GM06990 (cell line): ENCODE measurements at regions not wholly inside any gene's neighbourhood (a gene's known extent, or its start where the extent isn't known, plus 50 kb on each side); places are given as distances from the start of the nearest gene placed in this dataset.

ENCODE experiments used
- DNase-seq: peaks from one replicate; pipeline ENCODE4 v3.0.0-alpha.2; 2011; ENCODE audit not compliant: insufficient read length; ENCODE audit errors: extremely low read depth
- H3K27me3 ChIP-seq: replicated peaks from 2 replicates; pipeline ENCODE4 v1.6.0; 2011; ENCODE audit warnings: low read length; ENCODE audit not compliant: control insufficient read depth, insufficient read depth
- H3K36me3 ChIP-seq: 2 replicates; pipeline ENCODE4 v1.5.1; 2011; ENCODE audit warnings: low read length; ENCODE audit not compliant: control insufficient read depth, insufficient read depth
- H3K4me3 ChIP-seq: replicated peaks from 2 replicates; pipeline ENCODE4 v1.5.1; 2011; ENCODE audit warnings: low read depth, mild to moderate bottlenecking, control low read depth, low read length
- TF ChIP-seq, protein P1 (sequence below): IDR thresholded peaks from 2 replicates; pipeline ENCODE4 v1.5.1; 2011; ENCODE audit warnings: low read length, control low read depth, mild to moderate bottlenecking, inconsistent platforms; ENCODE audit not compliant: insufficient read depth, poor library complexity, severe bottlenecking

- TF ChIP-seq, protein P1, sequence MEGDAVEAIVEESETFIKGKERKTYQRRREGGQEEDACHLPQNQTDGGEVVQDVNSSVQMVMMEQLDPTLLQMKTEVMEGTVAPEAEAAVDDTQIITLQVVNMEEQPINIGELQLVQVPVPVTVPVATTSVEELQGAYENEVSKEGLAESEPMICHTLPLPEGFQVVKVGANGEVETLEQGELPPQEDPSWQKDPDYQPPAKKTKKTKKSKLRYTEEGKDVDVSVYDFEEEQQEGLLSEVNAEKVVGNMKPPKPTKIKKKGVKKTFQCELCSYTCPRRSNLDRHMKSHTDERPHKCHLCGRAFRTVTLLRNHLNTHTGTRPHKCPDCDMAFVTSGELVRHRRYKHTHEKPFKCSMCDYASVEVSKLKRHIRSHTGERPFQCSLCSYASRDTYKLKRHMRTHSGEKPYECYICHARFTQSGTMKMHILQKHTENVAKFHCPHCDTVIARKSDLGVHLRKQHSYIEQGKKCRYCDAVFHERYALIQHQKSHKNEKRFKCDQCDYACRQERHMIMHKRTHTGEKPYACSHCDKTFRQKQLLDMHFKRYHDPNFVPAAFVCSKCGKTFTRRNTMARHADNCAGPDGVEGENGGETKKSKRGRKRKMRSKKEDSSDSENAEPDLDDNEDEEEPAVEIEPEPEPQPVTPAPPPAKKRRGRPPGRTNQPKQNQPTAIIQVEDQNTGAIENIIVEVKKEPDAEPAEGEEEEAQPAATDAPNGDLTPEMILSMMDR, result no peak
- no peak for DNase-seq
- Histone ChIP-seq H3K4me3 (no peak overlapping the region), H3K36me3 (no peaks in the 10 kb centered on the region), H3K27me3 (no peaks in the 10 kb centered on the region)
Measured at GRCh38 chr18:56246916-56247315, 391.5 kb downstream of the TXNL1 start.

- no peaks in the 10 kb centered on the region for H3K27me3 ChIP-seq
- DNase-seq, result no peak
- TF ChIP-seq, protein P1, result no peak
- H3K4me3 ChIP-seq, result no peak overlapping the region
- H3K36me3 ChIP-seq, result no peaks in the 10 kb centered on the region
Measured at GRCh38 chr18:56245866-56246580, 392.4 kb downstream of the TXNL1 start.

DNA sequence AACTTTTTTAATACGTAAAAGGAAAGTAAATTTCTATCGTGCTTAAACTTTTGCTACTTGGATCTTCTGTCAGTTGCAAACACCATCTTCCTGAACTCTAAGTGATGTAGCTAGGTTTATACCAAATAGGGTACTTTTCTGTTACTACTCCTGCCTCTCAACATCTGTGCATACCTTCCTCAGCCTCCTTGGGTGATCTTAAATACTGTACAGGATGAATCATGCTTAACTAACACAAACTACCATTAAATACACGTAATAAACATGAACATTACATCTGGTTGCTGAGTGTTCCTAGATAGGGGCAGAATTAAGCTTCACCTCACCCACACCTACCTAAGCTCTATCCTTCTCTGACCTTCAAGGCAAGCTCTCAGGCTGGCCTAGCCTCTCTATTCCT is 398.0 kb downstream of the TXNL1 start:
- no peak for DNase-seq
- Histone ChIP-seq H3K27me3 (no peaks in the 10 kb centered on the region), H3K4me3 (no peak overlapping the region), H3K36me3 (no peaks in the 10 kb centered on the region)
- TF ChIP-seq, protein P1, result no peak

DNA sequence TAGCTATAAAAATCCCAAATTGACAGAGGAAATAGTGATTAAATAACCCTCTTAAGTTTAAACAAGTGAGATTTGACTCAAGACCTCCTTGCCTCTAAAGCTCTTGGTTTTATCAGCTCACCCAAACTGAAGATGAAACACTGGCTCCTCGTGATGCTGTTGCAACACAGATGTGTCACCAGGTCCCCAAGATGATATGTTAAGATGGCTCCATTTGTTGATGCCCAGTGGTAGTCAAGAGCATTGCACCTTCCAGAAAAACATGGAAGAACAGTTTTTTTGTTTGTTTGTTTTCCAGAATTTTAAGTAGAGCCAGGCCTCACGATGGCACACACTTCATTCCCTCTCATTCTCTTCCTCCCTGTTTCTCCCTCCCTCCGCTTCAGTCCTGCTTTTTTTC is 399.8 kb downstream of the TXNL1 start:
- TF ChIP-seq, protein P1, result no peak
- Histone ChIP-seq H3K4me3 (no peak overlapping the region), H3K36me3 (no peaks in the 10 kb centered on the region), H3K27me3 (no peaks in the 10 kb centered on the region)
- no peak for DNase-seq

- TF ChIP-seq, protein P1, result no peak
- H3K4me3 ChIP-seq, result no peak overlapping the region
- H3K36me3 ChIP-seq, result no peaks in the 10 kb centered on the region
- no peaks in the 10 kb centered on the region for H3K27me3 ChIP-seq
- DNase-seq, result peak; percentile 29
Measured at GRCh38 chr18:56235481-56236013, 402.8 kb downstream of the TXNL1 start.
